GM19372 (cell line): ENCODE measurements at regions not wholly inside any gene's neighbourhood (a gene's known extent, or its start where the extent isn't known, plus 50 kb on each side); places are given as distances from the start of the nearest gene placed in this dataset.

Experiments
- ATAC-seq: cut with Tn5 transposase; IDR thresholded peaks from one replicate; pipeline ENCODE4 v1.9.1; 2021; ENCODE audit warnings: mild to moderate bottlenecking, low read depth, moderate library complexity; ENCODE audit not compliant: unreplicated experiment

DNA sequence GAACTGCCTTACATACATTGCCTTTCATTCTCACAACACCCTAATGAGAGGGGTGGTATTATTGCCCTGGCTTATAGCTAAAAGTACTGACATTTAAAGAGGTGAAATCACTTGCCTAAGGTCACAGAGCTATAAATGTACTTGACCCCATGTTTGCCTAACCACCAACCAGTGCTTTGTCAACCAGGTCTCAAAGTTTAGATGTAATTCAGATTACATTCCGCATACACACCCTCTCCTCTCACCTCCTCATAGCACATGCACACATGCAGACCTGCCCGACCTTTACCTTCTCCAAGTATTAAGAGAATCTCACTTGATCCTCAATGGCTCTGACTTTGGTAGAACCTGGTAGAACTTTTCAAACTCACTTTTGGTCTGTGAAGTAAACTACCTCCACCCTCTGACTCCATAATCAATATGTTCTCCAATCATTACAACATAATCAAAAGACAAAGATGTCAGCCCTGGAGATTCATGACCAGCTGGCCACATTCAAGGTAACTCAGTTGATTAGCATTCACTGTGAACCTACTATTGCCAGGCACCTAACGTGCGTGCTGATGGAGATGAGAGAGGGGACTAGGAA lies 63.2 kb upstream of the HES1 start:
- ATAC-seq = no peak

DNA sequence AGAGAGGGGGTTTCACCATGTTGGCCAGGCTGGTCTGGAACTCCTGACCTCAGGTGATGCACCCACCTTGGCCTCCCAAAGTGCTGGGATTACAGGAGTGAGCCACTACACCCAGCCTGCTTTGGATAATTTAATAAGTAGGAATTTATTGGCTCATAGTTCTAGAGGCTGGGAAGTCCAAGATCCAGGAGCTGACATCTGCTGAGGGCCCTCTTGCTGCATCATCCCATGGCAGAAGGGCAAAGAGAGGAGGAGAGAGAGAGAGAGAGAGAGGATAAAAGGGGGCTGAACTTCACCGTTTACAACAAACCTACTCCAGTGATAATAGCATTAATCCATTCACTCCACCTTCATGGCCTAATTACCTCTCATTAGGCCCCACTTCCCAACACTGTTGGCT lies 62.0 kb upstream of the HES1 start:
- ATAC-seq = no peak

DNA sequence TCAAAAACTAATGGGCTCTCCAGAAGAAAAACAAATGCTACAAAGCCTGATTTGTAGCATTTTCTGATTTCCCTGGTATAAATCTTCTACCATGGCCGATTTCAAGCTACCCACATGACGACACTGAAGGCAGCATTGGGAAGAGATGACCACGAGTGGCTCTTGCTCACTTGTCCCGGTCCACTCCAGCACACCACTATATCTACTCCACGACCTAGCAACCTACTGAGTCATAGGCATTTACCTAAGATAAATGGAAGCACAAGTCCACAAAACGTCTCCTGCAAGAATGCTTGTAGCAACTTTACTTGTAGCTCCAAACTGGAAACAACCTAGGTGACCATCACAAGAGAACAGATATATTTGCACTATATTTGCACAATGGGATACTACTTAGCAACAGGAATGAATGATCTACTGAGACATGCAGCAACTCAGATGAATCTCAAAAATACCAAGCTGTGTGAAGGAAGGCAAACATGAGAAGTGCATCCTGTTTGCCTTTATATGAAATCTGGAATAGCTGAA lies 60.8 kb upstream of the HES1 start:
- ATAC-seq = no peak

DNA sequence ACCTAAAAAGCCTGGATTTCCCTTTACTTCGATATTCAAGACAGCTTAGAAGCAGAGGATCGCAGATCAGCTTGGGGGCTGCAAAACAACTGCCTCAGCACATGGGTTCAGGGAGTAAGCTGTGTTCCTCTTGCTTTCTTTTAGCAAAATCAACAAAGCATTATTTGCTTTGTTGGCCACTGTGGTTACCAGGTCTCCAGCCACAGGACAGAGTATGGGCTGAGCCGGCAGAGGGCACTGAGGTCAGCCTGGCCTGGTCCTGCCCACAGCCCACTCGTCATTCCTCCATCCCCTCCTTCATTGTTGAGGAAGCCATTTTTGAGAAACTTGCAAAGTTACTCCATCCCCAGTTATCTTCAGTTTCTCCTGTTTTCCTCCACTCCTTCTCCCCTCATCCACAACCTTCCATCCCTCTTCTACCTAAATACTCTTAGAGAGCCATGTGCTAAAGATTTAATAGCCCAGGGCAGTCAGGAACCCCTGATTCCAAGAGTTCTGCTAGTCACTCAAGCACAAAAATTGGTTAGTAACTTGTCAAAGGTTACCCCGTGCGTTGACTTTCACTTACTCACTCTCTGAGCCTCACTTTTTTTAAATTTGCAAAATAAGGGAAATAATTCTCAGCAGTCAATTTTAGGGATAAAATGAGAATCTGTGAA lies 60.0 kb upstream of the HES1 start:
- ATAC-seq = no peak

DNA sequence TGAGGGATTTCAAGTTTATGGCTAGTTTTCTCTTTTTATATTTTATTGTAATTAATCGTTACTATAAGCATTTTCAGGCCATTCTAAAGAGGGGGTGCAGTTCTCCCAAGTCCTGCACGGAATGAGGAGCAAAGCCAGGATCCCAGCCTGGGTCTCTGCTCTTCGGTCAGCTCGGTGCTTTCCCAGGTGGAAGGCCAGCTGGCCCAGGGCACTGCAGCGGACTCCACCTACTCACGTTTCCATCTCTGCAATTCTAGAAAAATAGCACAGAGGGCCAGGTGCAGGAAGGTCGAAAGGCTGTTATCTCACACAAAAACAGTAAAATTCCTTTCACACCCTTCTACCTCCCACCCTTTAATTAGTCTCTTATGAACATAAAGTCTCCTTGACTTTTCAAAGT lies 59.5 kb upstream of the HES1 start:
- ATAC-seq = no peak

DNA sequence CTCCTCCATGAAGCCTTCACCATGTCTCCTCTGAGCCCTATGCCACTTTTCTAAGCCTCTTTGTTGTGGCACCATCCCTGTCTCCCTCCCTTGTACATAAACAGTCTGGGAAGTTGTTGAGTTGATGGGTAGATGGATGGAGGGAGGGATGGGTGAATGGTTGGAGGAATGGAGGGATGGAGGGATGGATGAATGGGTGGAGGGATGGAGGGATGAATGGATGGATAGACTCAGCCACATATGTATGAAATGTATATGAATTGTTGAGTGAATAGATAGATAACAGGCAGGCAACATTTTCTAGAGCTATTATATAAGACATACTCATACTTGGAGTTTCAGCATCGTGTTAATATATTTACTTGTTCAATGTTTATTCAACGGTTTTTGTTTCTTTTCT lies 58.3 kb upstream of the HES1 start:
- ATAC-seq = no peak

DNA sequence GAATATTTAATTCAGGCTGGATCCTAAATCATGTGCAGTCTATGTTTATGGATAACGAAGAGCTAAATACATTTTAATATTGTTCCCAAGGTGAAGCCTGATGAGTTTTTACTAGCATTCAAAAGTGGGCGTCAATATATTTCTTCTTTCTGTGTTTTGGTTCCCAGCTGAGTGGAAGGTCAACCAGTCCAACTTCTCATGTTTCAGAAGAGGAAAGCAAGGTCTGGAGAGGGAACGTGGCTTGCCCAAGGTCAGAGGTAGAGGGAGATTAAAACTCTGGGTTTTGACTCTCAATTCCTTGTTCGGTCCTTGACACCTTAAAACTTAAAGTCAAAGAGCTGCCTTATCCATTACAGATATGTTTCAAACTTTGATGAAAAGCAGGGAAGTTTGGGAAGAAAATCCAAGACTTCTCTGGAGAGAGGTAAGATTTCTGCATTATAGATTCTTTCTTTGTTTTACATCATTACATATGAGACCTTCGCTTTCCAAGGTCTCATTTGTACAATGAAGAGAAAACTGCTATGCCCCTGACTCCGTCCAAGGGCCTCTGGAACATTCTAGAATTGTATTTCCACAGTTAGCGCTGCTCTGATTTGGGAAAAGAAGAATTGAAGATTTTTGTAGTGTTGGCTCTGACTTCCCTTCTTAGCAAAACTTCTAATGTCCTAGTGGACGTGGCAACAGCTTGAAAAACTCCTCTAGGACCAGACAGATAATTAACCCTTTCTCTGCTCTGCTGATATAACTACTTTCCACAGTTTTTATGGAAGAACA lies 57.7 kb upstream of the HES1 start:
- no peak for ATAC-seq

DNA sequence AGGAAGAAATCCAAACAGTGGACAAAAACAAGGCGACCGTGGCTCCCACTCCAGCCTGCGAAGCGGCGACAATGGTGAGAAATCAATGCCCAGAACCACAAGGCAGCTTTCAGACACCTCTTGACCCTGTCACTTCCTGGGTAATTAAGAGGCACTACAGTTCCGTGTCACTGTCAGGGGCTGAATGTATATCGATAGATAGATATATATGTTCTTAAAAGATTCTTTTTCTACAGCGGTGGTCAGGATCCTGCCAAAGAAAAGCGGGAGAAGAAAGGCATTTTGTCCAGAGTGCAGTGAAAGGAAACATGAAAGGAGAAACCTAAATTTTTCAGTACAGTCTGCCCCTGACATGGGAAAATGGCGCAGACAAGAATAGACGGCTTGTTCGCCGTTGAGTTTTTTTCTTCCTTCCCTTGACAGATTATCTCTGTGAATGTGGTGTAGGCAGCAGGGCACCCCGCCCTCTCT lies 56.2 kb upstream of the HES1 start:
- ATAC-seq = no peak

DNA sequence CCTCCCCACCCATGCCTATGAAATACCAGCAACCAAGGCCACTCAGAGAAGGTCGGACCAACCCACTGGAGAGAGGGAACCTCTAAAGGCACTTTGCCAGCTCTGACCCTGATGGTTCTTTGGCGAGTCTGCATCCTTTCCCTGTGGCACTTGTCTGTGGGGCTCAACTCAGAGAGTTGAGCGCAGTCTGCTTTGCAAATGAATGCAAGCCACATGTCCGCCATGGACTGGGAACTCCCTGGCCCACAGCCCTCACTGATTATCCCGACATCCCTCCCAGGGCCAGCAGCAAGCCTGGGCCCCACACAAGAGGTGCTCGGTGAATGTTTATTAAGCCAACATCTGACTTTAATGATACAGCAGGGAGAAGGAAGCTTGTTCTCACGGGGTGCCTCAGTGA lies 55.5 kb upstream of the HES1 start:
- ATAC-seq = no peak

DNA sequence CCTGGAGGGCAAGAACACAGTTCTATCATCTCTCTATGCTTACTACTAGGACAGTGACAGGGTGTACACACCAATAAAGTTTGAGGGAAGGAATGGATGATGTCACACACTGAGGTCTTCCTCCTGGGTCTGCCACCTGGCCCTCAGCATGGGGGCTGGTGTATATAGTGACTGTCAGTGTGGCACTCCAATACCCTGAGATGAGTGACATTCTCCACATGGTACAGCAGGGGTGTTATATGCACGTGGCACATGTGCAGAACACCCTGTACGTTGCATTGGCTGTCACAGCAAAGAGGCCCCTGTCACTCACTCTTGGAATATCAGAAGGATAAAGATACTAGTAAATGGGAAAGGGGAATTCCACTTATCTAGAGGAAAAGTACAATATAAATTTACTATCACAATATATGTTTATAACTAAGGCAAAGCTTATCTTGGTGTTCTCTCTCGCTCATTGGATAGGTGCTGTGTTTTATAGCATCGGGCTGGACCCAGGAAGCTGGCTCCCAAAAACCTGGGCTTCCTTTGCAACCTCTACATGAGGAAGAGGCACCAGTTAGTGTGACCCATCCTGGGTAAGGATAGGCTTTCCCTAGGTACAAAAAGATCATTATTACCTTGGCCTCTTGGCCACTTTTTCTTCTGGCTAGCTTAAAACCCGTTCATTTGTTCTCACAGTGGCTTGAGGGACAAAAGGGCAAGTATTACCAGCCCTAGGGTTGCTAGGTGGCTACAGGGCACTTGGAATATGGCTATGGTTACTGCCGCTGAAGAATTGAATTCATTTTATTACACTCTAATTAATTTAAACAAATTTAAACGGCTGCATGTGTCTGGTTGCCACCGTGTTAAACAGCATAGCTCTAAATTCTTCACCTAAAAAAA lies 54.8 kb upstream of the HES1 start:
- ATAC-seq = no peak

DNA sequence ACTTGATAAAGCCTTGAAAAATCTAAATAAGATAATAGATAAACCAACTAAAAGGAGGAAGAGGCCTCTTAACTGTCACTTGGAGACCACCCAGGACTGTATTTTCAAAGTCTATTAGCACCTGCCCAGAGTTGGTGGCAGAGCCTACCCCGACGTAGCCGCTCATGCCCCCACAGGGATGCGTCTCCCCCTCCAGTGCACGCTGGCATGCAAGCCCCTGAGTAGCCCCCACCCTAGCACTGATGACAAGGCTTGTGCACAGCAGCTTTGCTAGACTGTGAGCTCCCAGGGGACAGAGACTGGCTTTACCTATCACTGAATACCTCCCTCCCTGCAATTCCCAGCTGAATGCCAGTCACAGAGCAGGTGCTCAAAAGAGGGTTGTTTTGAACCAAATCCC lies 54.1 kb upstream of the HES1 start:
- ATAC-seq = no peak

DNA sequence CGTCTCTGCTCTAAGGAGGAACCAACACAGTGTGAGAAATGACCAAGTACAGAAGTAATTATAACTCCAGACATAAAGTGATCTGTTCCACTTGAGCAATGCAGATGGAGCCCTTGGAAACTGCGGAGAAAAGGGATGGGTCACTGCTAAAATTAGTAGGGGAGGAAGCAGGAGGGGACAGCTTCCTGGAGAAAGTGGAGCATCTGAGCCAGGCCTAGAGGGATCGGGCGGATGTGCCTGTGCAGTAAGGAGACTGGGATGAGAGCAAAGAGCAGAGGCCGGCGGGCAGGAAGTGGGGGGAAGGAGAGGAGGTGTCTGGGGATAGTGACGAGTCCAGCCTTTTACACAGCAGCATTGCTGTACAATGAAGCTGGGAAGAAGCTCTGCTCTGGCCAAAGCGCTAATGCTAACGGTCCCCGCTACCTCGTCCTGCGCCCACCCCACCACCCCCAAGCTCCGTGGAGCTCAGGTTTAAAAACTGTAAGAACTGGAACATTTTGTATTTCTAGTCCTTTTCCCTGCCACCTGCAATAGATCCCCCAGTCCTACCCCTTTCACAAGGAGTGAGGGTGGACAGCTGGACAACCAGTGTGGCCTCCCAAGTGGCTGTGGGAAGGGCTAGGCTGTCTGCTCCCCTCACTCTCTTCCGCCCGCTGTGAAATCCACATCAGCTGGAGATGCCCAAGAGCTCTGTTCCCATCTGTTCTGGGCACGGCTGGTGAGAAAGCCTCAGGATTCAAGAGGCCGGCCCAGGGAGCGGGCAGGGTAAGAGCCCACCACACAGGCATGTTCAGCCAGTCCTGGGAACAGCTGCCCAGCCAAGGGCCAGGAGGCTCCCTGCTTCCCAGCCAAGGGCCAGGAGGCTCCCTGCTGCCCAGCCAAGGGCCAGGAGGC lies 53.0 kb upstream of the HES1 start:
- no peak for ATAC-seq

DNA sequence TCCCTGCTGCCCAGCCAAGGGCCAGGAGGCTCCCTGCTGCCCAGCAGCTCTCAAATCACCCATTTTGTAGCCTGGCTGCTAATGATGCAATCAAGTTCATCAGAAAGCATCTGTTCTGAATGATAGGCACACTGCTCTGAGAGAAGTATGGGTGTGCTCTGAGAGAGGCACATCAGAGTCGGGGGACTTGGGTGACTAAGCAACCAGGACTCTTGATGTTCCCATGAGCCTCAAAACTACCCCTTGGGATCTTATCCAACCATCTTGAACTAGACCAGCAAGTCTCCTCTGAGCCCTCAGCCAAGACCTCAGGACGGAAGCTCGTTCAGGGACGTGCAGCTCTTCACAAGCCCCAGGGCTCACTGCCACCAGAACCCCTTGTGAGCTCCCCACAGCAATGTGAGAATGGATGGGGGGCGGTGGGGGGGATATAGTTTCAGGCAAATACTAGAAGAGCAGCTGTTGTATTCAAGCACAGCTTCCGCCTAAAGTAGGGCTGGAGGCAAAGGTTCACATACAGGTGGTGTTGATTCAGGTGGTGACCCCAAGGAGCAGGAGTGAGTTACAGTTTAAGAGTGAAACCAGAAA lies 52.2 kb upstream of the HES1 start:
- peak; percentile 17 for ATAC-seq

DNA sequence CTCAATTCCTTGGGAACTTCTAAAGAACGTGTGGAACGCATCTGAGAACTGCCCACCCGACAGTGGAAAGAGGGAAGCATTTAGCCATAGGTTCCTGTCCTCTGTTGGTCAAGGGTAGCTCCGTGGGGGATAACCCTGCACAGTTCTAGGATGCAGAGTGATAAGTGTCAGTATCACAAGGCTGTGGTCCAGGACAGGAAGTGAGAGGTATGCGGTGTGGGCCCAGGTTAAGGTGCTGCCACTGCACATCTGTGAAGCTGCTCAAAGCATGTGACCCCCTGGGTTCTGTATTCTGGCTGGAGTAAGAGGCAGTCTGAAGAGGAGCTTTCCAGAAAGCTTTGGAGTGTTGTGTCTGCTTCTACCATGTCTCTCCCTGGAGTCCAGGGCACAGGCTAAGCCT lies 51.7 kb upstream of the HES1 start:
- peak; percentile 97 for ATAC-seq
